ENCODE measurements at regions not wholly inside any gene's neighbourhood (a gene's known extent, or its start where the extent isn't known, plus 50 kb on each side); places are given as distances from the start of the nearest gene placed in this dataset.

GRCh38 chr2:181818058-181818680 is 73.4 kb upstream of the ITPRID2 start:
- no peak for TF ChIP-seq CTCF (IDR thresholded peaks at IDR 0.05; ENCODE audit: insufficient read depth, low read length, missing control alignments)
- no peak for DNase-seq (ENCODE audit: low read depth, low spot score)
- ChIA-PET CTCF (interaction anchor here (0.5 to 1.2 kb wide), 3 partner anchors 7 to 276 kb away, joined by 3 read pairs; no protein-coding TSS in a partner anchor), POLR2A (no interaction called here)
- H3K4me3 ChIP-seq (ENCODE audit: low read depth, low read length), result no peak overlapping the region

- H3K4me3 ChIP-seq (ENCODE audit: low read depth, low read length), result no peak overlapping the region
- no peak for DNase-seq (ENCODE audit: low read depth, low spot score)
- TF ChIP-seq CTCF (IDR thresholded peaks at IDR 0.05; ENCODE audit: insufficient read depth, low read length, missing control alignments), result no peak
- POLR2A ChIA-PET, result no interaction called here
- CTCF ChIA-PET, result interaction anchor here (1.1 to 1.2 kb wide), 2 partner anchors 8 to 25 kb away, joined by 3 read pairs; no protein-coding TSS in a partner anchor
Observed at GRCh38 chr2:181818840-181819239, 72.7 kb upstream of the ITPRID2 start.

- no peak for TF ChIP-seq CTCF (IDR thresholded peaks at IDR 0.05; ENCODE audit: insufficient read depth, low read length, missing control alignments)
- CTCF ChIA-PET, result interaction anchor here (0.7 kb wide), 1 partner anchor 78 kb away, joined by 3 read pairs; no protein-coding TSS in a partner anchor
- no peak for DNase-seq (ENCODE audit: low read depth, low spot score)
- H3K4me3 ChIP-seq (ENCODE audit: low read depth, low read length), result no peak overlapping the region
- POLR2A ChIA-PET, result no interaction called here
Observed at GRCh38 chr2:181821049-181821448, 70.5 kb upstream of the ITPRID2 start.

GRCh38 chr2:181822097-181822496 is 69.4 kb upstream of the ITPRID2 start:
- CTCF ChIA-PET, result no interaction called here
- POLR2A ChIA-PET, result no interaction called here
- no peak overlapping the region for H3K4me3 ChIP-seq (ENCODE audit: low read depth, low read length)
- TF ChIP-seq CTCF (IDR thresholded peaks at IDR 0.05; ENCODE audit: insufficient read depth, low read length, missing control alignments), result no peak
- DNase-seq (ENCODE audit: low read depth, low spot score), result no peak

- no peak overlapping the region for H3K4me3 ChIP-seq (ENCODE audit: low read depth, low read length)
- POLR2A ChIA-PET, result no interaction called here
- CTCF ChIA-PET, result no interaction called here
- no peak for TF ChIP-seq CTCF (IDR thresholded peaks at IDR 0.05; ENCODE audit: insufficient read depth, low read length, missing control alignments)
- no peak for DNase-seq (ENCODE audit: low read depth, low spot score)
Observed at GRCh38 chr2:181823405-181823804, 68.1 kb upstream of the ITPRID2 start.

GRCh38 chr2:181828122-181828705 is 63.3 kb upstream of the ITPRID2 start:
- H3K4me3 ChIP-seq (ENCODE audit: low read depth, low read length), result no peak overlapping the region
- no peak for TF ChIP-seq CTCF (IDR thresholded peaks at IDR 0.05; ENCODE audit: insufficient read depth, low read length, missing control alignments)
- CTCF ChIA-PET, result interaction anchor here (1.4 kb wide), 1 partner anchor 32 kb away, joined by 3 read pairs; no protein-coding TSS in a partner anchor
- POLR2A ChIA-PET, result no interaction called here
- DNase-seq (ENCODE audit: low read depth, low spot score), result no peak

Measured in AG04449 (cell line).